Cardiac fibroblast (primary cell): ENCODE measurements at regions not wholly inside any gene's neighbourhood (a gene's known extent, or its start where the extent isn't known, plus 50 kb on each side); places are given as distances from the start of the nearest gene placed in this dataset.

Experiments
- DNase-seq, 2 donors: peaks; one replicate each; pipeline versions ENCODE4 v3.0.0 to v3.0.0-alpha.2; 2010; ENCODE audit warnings: low read depth in 2 of 2
- H3K4me3 ChIP-seq, 2 donors: replicated peaks in 1 of 2; 1 replicate in 1 of 2; 2 replicates in 1 of 2; pipeline ENCODE4 v1.5.1; 2011; ENCODE audit warnings: low read depth in 2 of 2, low read length in 2 of 2, mild to moderate bottlenecking in 2 of 2, moderate library complexity in 1 of 2
- TF ChIP-seq, protein P1 (sequence below): IDR thresholded peaks from one replicate; pipeline ENCODE4 v1.5.1; 2011; ENCODE audit warnings: low read depth, mild to moderate bottlenecking, low read length, inconsistent platforms

DNA sequence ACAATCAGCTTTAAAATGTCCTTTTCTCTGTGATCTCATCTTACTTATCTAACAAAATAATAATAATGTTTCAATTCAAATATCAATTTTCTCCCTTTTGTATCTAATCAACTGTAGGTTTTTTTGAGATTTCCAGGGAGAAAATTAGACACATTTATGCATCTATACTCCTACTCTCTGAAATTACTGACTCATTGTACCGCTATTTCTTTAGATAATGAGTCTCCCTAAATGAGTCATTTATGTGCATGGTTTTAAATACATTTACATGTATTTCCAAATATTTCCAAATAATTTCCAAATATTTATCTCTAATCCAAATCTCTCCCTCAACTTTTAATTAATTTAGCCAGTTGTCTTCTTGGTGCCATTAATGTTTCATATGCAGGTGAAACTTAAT is 621.0 kb downstream of the TECRL start:
- TF ChIP-seq, protein P1, sequence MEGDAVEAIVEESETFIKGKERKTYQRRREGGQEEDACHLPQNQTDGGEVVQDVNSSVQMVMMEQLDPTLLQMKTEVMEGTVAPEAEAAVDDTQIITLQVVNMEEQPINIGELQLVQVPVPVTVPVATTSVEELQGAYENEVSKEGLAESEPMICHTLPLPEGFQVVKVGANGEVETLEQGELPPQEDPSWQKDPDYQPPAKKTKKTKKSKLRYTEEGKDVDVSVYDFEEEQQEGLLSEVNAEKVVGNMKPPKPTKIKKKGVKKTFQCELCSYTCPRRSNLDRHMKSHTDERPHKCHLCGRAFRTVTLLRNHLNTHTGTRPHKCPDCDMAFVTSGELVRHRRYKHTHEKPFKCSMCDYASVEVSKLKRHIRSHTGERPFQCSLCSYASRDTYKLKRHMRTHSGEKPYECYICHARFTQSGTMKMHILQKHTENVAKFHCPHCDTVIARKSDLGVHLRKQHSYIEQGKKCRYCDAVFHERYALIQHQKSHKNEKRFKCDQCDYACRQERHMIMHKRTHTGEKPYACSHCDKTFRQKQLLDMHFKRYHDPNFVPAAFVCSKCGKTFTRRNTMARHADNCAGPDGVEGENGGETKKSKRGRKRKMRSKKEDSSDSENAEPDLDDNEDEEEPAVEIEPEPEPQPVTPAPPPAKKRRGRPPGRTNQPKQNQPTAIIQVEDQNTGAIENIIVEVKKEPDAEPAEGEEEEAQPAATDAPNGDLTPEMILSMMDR: no peak
- no peak overlapping the region for H3K4me3 ChIP-seq
- DNase-seq: peak; percentile 1

GRCh38 chr4:63787326-63787725 is 621.9 kb downstream of the TECRL start:
- no peak overlapping the region for H3K4me3 ChIP-seq
- TF ChIP-seq, protein P1: no peak
- no peak for DNase-seq

GRCh38 chr4:63786171-63786570 is 623.1 kb downstream of the TECRL start:
- no peak overlapping the region for H3K4me3 ChIP-seq
- no peak for DNase-seq
- TF ChIP-seq, protein P1: no peak

DNA sequence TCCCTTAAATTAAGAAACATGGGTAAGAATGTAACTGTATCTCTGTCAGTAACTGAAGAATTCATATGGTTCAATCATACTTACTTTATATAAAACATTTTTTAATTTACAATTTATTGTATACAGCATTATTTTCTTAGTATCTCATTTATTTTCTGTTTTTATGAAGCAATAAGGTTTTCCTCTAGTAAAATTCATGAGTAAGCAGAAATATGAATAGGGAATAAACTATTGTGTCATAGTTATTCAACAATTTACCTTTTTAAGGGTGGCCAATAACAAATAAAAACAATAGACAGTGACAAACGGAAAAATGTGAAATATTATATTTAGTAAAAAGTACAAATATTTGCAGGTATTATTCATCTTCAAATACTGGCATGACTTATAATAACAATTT is 624.4 kb downstream of the TECRL start:
- TF ChIP-seq, protein P1: no peak
- DNase-seq: peak in 1 of 2 donors; percentile 2
- no peak overlapping the region for H3K4me3 ChIP-seq

GRCh38 chr4:63777601-63778000 is 631.6 kb downstream of the TECRL start:
- TF ChIP-seq, protein P1: no peak
- DNase-seq: no peak
- no peak overlapping the region for H3K4me3 ChIP-seq

DNA sequence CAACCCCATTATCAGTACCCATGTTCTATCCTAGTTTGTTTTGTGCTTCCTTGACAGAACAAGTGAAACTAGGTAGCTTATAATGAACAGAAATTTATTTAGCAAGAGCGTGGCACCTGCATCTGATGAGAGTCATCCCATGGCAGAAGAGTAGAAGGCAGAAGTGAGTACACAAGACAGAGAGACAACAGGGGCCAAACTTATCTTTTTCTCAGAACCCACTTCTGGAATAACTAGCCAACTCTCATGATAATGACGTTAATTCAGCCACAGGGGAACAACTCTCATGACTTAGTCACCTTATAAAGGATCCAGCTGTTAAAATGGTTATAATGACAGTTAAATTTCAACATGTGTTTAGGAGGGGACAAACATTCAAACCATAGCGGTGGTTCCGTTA is 644.9 kb downstream of the TECRL start:
- TF ChIP-seq, protein P1: no peak
- no peak overlapping the region for H3K4me3 ChIP-seq
- peak; percentile 1 to 9 for DNase-seq

GRCh38 chr4:63757929-63758328 is 651.3 kb downstream of the TECRL start:
- no peak overlapping the region for H3K4me3 ChIP-seq
- TF ChIP-seq, protein P1: no peak
- peak in 1 of 2 donors; percentile 5 for DNase-seq
